GM13976 (cell line): ENCODE measurements at regions not wholly inside any gene's neighbourhood (a gene's known extent, or its start where the extent isn't known, plus 50 kb on each side); places are given as distances from the start of the nearest gene placed in this dataset.
"Not testable (repeated sequence)": the region's sequence is repeated elsewhere in the genome, so short reads cannot be mapped to it uniquely, and the experiment has no call there.

Source experiments
- DNase-seq: peaks from one replicate; pipeline ENCODE4 v3.0.0; 2012; ENCODE audit warnings: low spot score
- CTCF ChIP-seq: IDR thresholded peaks from 2 replicates; pipeline ENCODE4 v1.5.1; 2012; ENCODE audit warnings: borderline replicate concordance, mild to moderate bottlenecking; ENCODE audit not compliant: insufficient read depth; ENCODE audit errors: extremely low read depth, missing control alignments, control extremely low read depth
- in situ Hi-C: fragments of 300-500 bp; cut with MboI; formaldehyde crosslinking; loops from one replicate; pipeline ENCODE4 v1.12.0; 2022; ENCODE audit warnings: low sequenced_read_pairs, mixed read lengths, inconsistent platforms; ENCODE audit not compliant: unreplicated experiment

GRCh38 chr12:74031045-74031444, 506.6 kb upstream of the ATXN7L3B start:
- no peak for TF ChIP-seq CTCF
- in situ Hi-C loops, result no loop called here
- no peak for DNase-seq

GRCh38 chr12:74033531-74033930, 504.1 kb upstream of the ATXN7L3B start:
- TF ChIP-seq CTCF, result no peak
- in situ Hi-C loops, result no loop called here
- DNase-seq, result no peak

DNA sequence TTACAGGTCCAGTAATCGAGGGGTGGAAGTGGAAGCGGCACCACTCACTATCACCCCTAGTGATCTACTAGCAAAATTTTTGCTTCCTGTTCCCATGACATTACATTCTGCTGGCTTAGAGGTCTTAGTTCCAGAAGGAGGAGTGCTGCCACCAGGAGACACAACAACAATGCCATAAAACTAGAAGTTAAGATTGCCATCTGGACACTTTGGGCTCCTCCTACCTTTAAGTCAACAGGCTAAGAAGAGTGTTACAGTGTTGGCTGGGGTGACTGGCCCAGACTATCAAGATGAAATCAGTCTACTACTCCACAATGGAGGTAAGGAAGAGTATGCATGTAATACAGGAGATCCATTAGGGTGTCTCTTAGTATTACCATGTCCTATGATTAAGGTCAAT, 498.5 kb upstream of the ATXN7L3B start:
- in situ Hi-C loops, DNase-seq: not testable (repeated sequence)

GRCh38 chr12:74043343-74043742, 494.3 kb upstream of the ATXN7L3B start:
- no peak for DNase-seq
- in situ Hi-C loops, result no loop called here
- TF ChIP-seq CTCF, result no peak

DNA sequence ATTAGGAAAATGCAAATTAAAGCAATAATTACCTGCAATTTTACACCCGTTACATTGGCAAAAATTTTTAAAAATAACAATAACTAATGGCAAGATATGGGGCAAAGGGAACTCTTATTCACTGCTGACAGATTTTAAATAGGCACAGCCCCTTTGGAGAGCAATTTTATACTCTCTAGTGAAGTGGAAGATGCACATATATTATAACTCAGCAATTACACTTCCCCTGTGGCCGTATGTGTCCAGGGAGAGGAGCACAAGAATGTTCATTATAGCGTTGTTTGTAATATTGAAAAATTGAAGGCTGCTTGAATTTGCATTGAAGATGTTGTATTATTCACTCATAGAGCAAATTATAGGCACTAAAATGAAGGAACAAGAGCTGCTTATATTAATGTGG, 488.3 kb upstream of the ATXN7L3B start:
- no peak for TF ChIP-seq CTCF
- in situ Hi-C loops, result no loop called here
- DNase-seq, result no peak

DNA sequence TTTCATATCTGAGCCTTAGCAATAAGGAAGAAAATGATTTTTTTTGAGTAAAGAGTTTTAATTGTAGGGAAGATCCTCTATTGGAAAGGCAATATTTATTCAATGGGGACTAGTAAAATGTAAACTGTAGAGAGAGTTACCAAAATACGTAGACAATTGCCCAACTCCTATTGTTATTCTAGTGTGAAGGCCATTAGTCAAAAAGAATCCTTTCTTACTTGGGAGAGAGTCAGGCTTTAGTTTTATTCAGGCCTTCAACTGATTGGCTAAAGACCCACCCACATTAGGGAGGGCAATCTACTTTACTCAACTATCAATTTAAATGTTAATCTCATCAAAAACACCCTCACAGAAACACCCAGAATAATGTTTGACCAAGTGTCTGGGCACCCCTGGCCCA, 485.8 kb upstream of the ATXN7L3B start:
- no peak for DNase-seq
- no peak for TF ChIP-seq CTCF
- in situ Hi-C loops, result no loop called here

- no peak for TF ChIP-seq CTCF
- DNase-seq, result no peak
- in situ Hi-C loops, result no loop called here
Observed at GRCh38 chr12:74066476-74066875, 471.2 kb upstream of the ATXN7L3B start.

GRCh38 chr12:74071182-74071581, 466.5 kb upstream of the ATXN7L3B start:
- in situ Hi-C loops, result no loop called here
- DNase-seq, result no peak
- TF ChIP-seq CTCF, result no peak
